ENCODE measurements at regions not wholly inside any gene's neighbourhood (a gene's known extent, or its start where the extent isn't known, plus 50 kb on each side); places are given as distances from the start of the nearest gene placed in this dataset.

DNA sequence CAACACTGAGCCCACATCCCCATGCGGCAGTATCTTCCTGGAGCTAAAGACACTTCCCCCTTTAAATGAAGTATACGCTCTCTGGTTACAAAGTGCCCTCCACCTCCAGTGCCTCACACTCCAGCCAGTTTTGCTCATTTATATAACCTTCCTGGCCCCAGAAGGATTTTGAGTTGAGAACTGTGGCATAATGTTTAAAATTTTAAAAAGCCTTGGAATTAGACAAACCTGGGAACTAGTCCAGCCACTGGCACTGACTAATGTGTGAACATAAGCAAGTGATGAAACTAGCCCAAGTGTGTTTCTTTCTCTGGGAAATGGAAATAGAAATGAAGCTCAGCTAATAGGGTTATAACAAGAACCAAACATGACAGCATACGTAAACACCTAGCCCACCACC is 723.7 kb upstream of the USP15 start:
- TF ChIP-seq, protein P1, sequence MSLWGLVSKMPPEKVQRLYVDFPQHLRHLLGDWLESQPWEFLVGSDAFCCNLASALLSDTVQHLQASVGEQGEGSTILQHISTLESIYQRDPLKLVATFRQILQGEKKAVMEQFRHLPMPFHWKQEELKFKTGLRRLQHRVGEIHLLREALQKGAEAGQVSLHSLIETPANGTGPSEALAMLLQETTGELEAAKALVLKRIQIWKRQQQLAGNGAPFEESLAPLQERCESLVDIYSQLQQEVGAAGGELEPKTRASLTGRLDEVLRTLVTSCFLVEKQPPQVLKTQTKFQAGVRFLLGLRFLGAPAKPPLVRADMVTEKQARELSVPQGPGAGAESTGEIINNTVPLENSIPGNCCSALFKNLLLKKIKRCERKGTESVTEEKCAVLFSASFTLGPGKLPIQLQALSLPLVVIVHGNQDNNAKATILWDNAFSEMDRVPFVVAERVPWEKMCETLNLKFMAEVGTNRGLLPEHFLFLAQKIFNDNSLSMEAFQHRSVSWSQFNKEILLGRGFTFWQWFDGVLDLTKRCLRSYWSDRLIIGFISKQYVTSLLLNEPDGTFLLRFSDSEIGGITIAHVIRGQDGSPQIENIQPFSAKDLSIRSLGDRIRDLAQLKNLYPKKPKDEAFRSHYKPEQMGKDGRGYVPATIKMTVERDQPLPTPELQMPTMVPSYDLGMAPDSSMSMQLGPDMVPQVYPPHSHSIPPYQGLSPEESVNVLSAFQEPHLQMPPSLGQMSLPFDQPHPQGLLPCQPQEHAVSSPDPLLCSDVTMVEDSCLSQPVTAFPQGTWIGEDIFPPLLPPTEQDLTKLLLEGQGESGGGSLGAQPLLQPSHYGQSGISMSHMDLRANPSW (CRISPR knock-in tag; conservative IDR thresholded peaks at IDR 0.05; ENCODE audit: low read depth), result no peak
- TF ChIP-seq ZNF138 (CRISPR knock-in tag; conservative IDR thresholded peaks at IDR 0.05), result no peak
- no peak for TF ChIP-seq TCF7 (CRISPR knock-in tag; IDR thresholded peaks at IDR 0.05; ENCODE audit: low read depth)
- TF ChIP-seq, protein P2, sequence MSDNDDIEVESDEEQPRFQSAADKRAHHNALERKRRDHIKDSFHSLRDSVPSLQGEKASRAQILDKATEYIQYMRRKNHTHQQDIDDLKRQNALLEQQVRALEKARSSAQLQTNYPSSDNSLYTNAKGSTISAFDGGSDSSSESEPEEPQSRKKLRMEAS (CRISPR knock-in tag; IDR thresholded peaks at IDR 0.05), result no peak
- TF ChIP-seq, protein P3, sequence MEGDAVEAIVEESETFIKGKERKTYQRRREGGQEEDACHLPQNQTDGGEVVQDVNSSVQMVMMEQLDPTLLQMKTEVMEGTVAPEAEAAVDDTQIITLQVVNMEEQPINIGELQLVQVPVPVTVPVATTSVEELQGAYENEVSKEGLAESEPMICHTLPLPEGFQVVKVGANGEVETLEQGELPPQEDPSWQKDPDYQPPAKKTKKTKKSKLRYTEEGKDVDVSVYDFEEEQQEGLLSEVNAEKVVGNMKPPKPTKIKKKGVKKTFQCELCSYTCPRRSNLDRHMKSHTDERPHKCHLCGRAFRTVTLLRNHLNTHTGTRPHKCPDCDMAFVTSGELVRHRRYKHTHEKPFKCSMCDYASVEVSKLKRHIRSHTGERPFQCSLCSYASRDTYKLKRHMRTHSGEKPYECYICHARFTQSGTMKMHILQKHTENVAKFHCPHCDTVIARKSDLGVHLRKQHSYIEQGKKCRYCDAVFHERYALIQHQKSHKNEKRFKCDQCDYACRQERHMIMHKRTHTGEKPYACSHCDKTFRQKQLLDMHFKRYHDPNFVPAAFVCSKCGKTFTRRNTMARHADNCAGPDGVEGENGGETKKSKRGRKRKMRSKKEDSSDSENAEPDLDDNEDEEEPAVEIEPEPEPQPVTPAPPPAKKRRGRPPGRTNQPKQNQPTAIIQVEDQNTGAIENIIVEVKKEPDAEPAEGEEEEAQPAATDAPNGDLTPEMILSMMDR (IDR thresholded peaks at IDR 0.05), result no peak
- no peak for TF ChIP-seq SP1 (CRISPR knock-in tag; conservative IDR thresholded peaks at IDR 0.05)
- no peak for TF ChIP-seq SOX15 (CRISPR knock-in tag; IDR thresholded peaks at IDR 0.05)
- TF ChIP-seq JUN (CRISPR knock-in tag; IDR thresholded peaks at IDR 0.05), result no peak
- no peak for TF ChIP-seq PRRX2 (CRISPR knock-in tag; IDR thresholded peaks at IDR 0.05)
- TF ChIP-seq NR2C2 (CRISPR knock-in tag; IDR thresholded peaks at IDR 0.05), result no peak
- no peak for TF ChIP-seq NFYB (CRISPR knock-in tag; conservative IDR thresholded peaks at IDR 0.05; ENCODE audit: low read depth)
- TF ChIP-seq, protein P4, sequence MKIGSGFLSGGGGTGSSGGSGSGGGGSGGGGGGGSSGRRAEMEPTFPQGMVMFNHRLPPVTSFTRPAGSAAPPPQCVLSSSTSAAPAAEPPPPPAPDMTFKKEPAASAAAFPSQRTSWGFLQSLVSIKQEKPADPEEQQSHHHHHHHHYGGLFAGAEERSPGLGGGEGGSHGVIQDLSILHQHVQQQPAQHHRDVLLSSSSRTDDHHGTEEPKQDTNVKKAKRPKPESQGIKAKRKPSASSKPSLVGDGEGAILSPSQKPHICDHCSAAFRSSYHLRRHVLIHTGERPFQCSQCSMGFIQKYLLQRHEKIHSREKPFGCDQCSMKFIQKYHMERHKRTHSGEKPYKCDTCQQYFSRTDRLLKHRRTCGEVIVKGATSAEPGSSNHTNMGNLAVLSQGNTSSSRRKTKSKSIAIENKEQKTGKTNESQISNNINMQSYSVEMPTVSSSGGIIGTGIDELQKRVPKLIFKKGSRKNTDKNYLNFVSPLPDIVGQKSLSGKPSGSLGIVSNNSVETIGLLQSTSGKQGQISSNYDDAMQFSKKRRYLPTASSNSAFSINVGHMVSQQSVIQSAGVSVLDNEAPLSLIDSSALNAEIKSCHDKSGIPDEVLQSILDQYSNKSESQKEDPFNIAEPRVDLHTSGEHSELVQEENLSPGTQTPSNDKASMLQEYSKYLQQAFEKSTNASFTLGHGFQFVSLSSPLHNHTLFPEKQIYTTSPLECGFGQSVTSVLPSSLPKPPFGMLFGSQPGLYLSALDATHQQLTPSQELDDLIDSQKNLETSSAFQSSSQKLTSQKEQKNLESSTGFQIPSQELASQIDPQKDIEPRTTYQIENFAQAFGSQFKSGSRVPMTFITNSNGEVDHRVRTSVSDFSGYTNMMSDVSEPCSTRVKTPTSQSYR (CRISPR knock-in tag; IDR thresholded peaks at IDR 0.05), result no peak
- TF ChIP-seq, protein P5, sequence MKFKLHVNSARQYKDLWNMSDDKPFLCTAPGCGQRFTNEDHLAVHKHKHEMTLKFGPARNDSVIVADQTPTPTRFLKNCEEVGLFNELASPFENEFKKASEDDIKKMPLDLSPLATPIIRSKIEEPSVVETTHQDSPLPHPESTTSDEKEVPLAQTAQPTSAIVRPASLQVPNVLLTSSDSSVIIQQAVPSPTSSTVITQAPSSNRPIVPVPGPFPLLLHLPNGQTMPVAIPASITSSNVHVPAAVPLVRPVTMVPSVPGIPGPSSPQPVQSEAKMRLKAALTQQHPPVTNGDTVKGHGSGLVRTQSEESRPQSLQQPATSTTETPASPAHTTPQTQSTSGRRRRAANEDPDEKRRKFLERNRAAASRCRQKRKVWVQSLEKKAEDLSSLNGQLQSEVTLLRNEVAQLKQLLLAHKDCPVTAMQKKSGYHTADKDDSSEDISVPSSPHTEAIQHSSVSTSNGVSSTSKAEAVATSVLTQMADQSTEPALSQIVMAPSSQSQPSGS (CRISPR knock-in tag; IDR thresholded peaks at IDR 0.05; ENCODE audit: borderline replicate concordance, low read depth), result no peak
